AG09309 (cell line): ENCODE measurements at regions not wholly inside any gene's neighbourhood (a gene's known extent, or its start where the extent isn't known, plus 50 kb on each side); places are given as distances from the start of the nearest gene placed in this dataset.
A peak's percentile ranks its signal among the peaks of the same experiment; 100 is the strongest.

Experiments used
- DNase-seq: peaks from one replicate; pipeline ENCODE4 v3.0.0-alpha.2; 2010; ENCODE audit warnings: low read depth
- H3K4me3 ChIP-seq: 2 replicates; pipeline ENCODE4 v1.5.1; 2011; ENCODE audit warnings: mild to moderate bottlenecking, low read depth, low read length, moderate library complexity; ENCODE audit not compliant: control insufficient read depth
- CTCF ChIP-seq: IDR thresholded peaks from 2 replicates; pipeline ENCODE4 v1.5.1; 2011; ENCODE audit warnings: mild to moderate bottlenecking, low read depth, low read length, inconsistent platforms; ENCODE audit not compliant: insufficient read depth, control insufficient read depth; ENCODE audit errors: missing control alignments

GRCh38 chr9:107422189-107423185 is 67.1 kb downstream of the KLF4 start:
- peak; percentile 31 for DNase-seq
- peak; percentile 74 for TF ChIP-seq CTCF
- no peak overlapping the region for H3K4me3 ChIP-seq

GRCh38 chr9:107410420-107410819 is 79.1 kb downstream of the KLF4 start:
- DNase-seq, result no peak
- TF ChIP-seq CTCF, result no peak
- no peak overlapping the region for H3K4me3 ChIP-seq

GRCh38 chr9:107409581-107410389 is 79.8 kb downstream of the KLF4 start:
- H3K4me3 ChIP-seq, result no peak overlapping the region
- TF ChIP-seq CTCF, result no peak
- DNase-seq, result no peak

- H3K4me3 ChIP-seq, result no peak overlapping the region
- no peak for DNase-seq
- no peak for TF ChIP-seq CTCF
Measured at GRCh38 chr9:107407675-107408074, 81.9 kb downstream of the KLF4 start.

GRCh38 chr9:107405511-107405910 is 84.1 kb downstream of the KLF4 start:
- no peak for DNase-seq
- no peak overlapping the region for H3K4me3 ChIP-seq
- TF ChIP-seq CTCF, result no peak

GRCh38 chr9:107404736-107405135 is 84.8 kb downstream of the KLF4 start:
- no peak for DNase-seq
- no peak for TF ChIP-seq CTCF
- no peak overlapping the region for H3K4me3 ChIP-seq
